Activated naive CD8-positive, alpha-beta T cell treated with anti-CD3 and anti-CD28 coated beads, Interleukin-2, amount 50 U/mL, for 24 hours (primary cell): ENCODE measurements at regions not wholly inside any gene's neighbourhood (a gene's known extent, or its start where the extent isn't known, plus 50 kb on each side); places are given as distances from the start of the nearest gene placed in this dataset.

ENCODE experiments used
- ATAC-seq: fragments of 150-1000 bp; cut with Tn5 transposase; one replicate; pipeline ENCODE4 v1.10.0; 2021
- DNase-seq: peaks from one replicate; pipeline ENCODE4 v3.0.0; 2021
- H3K27ac Mint-ChIP-seq: one replicate; pipeline ENCODE4 v1.8.0; 2021; ENCODE audit warnings: mild to moderate bottlenecking, mixed read lengths
- H3K27me3 Mint-ChIP-seq: one replicate; pipeline ENCODE4 v1.8.0; 2021; ENCODE audit warnings: mixed read lengths
- H3K36me3 Mint-ChIP-seq: one replicate; pipeline ENCODE4 v1.8.0; 2021; ENCODE audit warnings: low read depth, mixed read lengths
- H3K4me1 Mint-ChIP-seq: one replicate; pipeline ENCODE4 v1.8.0; 2021; ENCODE audit warnings: mixed read lengths
- H3K4me3 Mint-ChIP-seq: one replicate; pipeline ENCODE4 v1.8.0; 2021; ENCODE audit warnings: mild to moderate bottlenecking, moderate library complexity, mixed read lengths
- H3K9me3 Mint-ChIP-seq: one replicate; pipeline ENCODE4 v1.8.0; 2021; ENCODE audit warnings: mixed read lengths

- Mint-ChIP-seq H3K27me3 (peaks cover 79% of the 10 kb centered on the region), H3K4me1 (peaks cover 5% of the 10 kb centered on the region)
- ATAC-seq, result no peak
These were observed 134.0 kb downstream of the FOXD1 start for GRCh38 chr5:73314395-73315257.

GRCh38 chr5:73312872-73313510 lies 135.6 kb downstream of the FOXD1 start:
- Mint-ChIP-seq H3K36me3 (no peaks in the 10 kb centered on the region), H3K27ac (no peak overlapping the region), H3K27me3 (peaks cover 82% of the 10 kb centered on the region), H3K9me3 (peaks cover 4% of the 10 kb centered on the region), H3K4me1 (peaks cover 5% of the 10 kb centered on the region), H3K4me3 (no peak overlapping the region)
- ATAC-seq (no peak), DNase-seq (no peak)

More at GRCh38 chr5:73314395-73315257, 134.0 kb downstream of the FOXD1 start:
- Mint-ChIP-seq H3K27ac (no peak overlapping the region), H3K9me3 (peaks cover 4% of the 10 kb centered on the region), H3K4me3 (no peak overlapping the region), H3K36me3 (no peaks in the 10 kb centered on the region)
- no peak for DNase-seq

DNA sequence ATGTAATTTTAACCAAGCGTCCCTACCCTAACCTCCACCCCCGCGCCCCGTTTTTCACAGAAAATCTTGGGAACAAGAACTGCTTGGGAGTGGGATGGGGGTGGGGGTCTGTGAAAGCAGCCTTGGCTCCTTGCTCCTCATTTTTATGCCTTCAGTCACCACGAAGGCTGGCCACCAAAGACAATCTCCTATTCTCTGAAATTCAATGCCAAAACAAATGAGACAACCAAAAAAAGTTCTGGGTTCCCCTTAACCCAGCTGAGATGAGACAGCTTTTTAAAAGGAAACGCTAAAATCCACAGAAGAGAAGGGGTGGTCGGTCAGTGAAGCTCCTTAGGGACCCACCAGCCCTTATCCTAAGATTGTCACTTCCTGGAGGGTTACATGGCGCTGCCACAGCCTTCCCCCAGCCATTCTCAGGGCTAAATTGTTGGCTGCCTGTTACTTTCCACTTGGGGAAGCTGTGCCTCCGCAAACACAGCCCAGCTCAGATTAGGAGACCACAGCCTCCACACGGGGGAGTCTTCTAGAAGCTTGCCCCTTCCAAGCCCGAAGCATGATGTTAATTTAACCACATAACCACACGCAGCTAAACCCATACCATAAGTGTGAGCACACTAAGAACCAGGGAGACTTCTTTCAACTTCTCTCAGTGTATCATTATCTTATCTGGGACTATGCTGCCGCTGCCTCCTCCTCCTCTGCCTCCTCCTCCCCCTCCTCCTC lies 136.3 kb downstream of the FOXD1 start:
- no peak for DNase-seq
- Mint-ChIP-seq H3K9me3 (peaks cover 4% of the 10 kb centered on the region), H3K27me3 (peaks cover 82% of the 10 kb centered on the region), H3K4me3 (no peak overlapping the region), H3K36me3 (no peaks in the 10 kb centered on the region), H3K4me1 (peaks cover 5% of the 10 kb centered on the region), H3K27ac (no peak overlapping the region)
- ATAC-seq, result peak; percentile 69

GRCh38 chr5:73311291-73312110 lies 137.1 kb downstream of the FOXD1 start:
- Mint-ChIP-seq H3K36me3 (no peaks in the 10 kb centered on the region), H3K27me3 (peaks cover 81% of the 10 kb centered on the region), H3K4me3 (no peak overlapping the region), H3K9me3 (peaks cover 4% of the 10 kb centered on the region), H3K27ac (no peak overlapping the region), H3K4me1 (peaks cover 5% of the 10 kb centered on the region)
- no peak for DNase-seq
- ATAC-seq, result no peak

- Mint-ChIP-seq H3K9me3 (no peaks in the 10 kb centered on the region), H3K27ac (no peak overlapping the region), H3K4me3 (no peak overlapping the region), H3K27me3 (peaks cover 81% of the 10 kb centered on the region), H3K4me1 (peaks cover 6% of the 10 kb centered on the region), H3K36me3 (peaks cover under 1% of the 10 kb centered on the region)
- DNase-seq, result no peak
- no peak for ATAC-seq
These were observed 134.8 kb downstream of the TMEM174 start for GRCh38 chr5:73307645-73308355.

GRCh38 chr5:73306741-73307275 lies 133.8 kb downstream of the TMEM174 start:
- H3K4me1 Mint-ChIP-seq, result peaks cover 3% of the 10 kb centered on the region
- ATAC-seq (no peak), DNase-seq (no peak)
- no peak overlapping the region for H3K4me3 Mint-ChIP-seq
- no peaks in the 10 kb centered on the region for H3K9me3 Mint-ChIP-seq
- peaks cover 1% of the 10 kb centered on the region for H3K36me3 Mint-ChIP-seq
- H3K27ac Mint-ChIP-seq, result no peak overlapping the region
- peaks cover 83% of the 10 kb centered on the region for H3K27me3 Mint-ChIP-seq

DNA sequence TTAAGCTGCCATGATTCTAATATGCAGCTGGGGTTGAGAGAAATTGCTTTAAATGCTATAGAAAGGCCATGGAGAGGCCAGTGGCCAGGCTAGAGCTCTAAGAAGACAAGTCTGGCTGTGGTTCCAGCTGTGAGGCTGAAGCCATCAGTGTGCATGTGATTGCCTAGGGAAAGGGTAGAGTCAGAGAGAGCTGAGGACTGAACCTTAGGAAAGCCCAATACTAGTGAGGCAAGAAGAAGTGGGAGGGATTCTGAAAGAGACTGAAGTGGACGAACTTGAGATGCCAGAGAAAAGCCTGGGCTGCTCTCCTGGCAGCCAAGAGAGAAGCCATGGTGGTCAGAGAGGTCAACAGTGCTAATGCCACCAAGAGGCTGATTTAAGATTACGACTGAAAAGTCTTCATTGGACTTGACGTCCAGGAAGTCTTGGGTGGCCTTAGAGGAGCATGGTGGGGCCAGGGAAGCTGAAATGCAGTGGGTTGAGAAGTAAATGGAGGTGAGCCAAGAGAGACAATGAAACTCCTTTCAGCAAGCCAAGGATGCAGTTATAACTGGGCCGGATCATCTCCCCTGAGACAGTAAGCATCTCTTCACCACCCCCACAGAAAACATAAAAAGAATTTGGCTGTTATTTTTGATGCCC lies 133.2 kb downstream of the TMEM174 start:
- no peaks in the 10 kb centered on the region for H3K9me3 Mint-ChIP-seq
- peaks cover 1% of the 10 kb centered on the region for H3K36me3 Mint-ChIP-seq
- no peak overlapping the region for H3K4me3 Mint-ChIP-seq
- H3K27me3 Mint-ChIP-seq, result peaks cover 83% of the 10 kb centered on the region
- DNase-seq (no peak), ATAC-seq (no peak)
- peaks cover 3% of the 10 kb centered on the region for H3K4me1 Mint-ChIP-seq
- no peak overlapping the region for H3K27ac Mint-ChIP-seq

DNA sequence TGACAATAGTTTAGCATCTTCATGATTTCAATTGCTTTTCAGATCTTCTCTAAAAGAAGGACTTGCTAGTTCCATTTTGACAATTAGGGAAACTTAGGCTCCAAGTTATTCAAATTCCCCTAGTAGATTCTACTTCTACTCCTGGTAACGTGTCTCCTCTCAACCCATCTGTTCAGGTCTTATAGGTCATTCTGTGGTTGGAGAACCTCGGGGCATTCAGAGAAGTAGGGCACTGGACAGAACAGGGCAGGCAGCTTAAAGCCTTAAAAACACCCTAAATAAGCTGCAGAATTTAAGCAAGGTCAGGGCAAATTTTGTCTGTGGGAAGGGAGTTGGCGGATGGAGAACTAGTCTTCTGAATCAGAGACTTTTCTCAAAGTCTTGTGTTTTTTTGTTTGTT lies 132.4 kb downstream of the TMEM174 start:
- H3K27me3 Mint-ChIP-seq, result peaks cover 85% of the 10 kb centered on the region
- no peak overlapping the region for H3K4me3 Mint-ChIP-seq
- H3K36me3 Mint-ChIP-seq, result peaks cover 1% of the 10 kb centered on the region
- peaks cover 3% of the 10 kb centered on the region for H3K4me1 Mint-ChIP-seq
- H3K27ac Mint-ChIP-seq, result no peak overlapping the region
- H3K9me3 Mint-ChIP-seq, result no peaks in the 10 kb centered on the region
- ATAC-seq, result no peak
- no peak for DNase-seq

DNA sequence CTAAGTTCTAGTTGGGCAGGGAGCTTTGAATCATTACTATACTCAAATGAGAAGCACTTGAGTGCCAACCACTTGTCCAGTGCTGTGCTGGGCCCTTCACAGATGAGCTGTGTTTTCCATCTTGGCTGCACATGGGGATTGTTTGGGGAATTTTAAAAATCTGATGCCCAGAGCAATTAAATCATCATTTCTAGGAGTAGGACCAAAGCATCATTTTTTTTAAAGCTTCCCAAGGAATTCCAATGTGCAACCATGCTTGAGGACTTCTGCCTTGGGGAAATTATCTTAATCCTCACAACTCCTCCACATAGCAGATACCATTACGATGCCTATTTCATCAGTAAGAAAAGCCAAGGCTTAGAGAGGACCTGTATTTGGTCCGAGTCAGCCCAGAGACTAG lies 131.4 kb downstream of the TMEM174 start:
- H3K4me1 Mint-ChIP-seq, result peaks cover 9% of the 10 kb centered on the region
- peaks cover 1% of the 10 kb centered on the region for H3K36me3 Mint-ChIP-seq
- no peaks in the 10 kb centered on the region for H3K9me3 Mint-ChIP-seq
- H3K27me3 Mint-ChIP-seq, result peaks cover 89% of the 10 kb centered on the region
- ATAC-seq, result no peak
- H3K4me3 Mint-ChIP-seq, result no peak overlapping the region
- DNase-seq, result no peak
- H3K27ac Mint-ChIP-seq, result no peak overlapping the region

DNA sequence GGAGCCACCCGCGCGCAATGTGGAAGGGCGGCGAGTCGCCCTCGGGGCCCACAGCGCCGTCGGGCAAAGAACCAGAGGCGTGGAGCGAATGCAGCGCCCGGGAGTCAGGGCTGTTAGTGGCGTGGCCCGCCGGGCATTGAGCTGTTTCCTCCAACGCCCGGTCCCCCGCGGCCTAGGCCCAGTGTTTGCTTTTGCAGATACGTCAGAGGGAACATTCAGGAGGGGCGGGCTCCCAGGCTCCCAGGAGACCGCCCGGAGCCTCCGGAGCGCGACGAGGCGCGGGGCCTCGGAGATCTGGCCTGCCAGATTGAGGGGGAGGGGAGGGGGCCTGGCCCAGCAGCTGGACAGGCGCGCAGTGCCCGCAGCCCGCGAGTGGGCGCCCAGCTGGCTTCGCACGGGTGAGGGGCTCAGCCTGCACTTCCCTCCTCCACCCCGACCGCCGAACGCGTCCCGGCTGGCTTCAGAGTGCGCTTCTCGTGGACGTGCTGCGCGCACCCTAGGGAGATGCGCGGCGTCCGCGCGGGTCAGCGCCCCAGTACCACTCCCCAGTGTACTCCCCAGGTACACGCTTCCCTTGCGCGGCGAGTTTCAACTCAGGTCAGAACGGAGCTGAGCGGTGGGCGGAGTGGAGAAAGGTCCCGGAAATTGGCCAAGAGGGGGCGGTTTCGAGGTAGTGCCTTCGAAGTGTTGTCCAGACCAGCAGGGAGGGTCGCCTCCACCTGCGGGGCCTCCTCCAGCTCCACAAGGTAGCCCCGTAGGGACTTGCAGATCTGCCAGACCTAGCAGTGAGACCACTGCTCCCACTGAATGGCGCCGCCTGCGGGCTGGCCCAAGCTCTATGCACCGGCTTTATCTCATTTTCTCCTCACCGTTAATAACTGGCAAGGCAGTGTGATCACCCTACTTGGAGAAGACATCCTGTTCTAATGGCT lies 130.4 kb downstream of the TMEM174 start:
- Mint-ChIP-seq H3K4me1 (peaks cover 16% of the 10 kb centered on the region), H3K27ac (no peak overlapping the region), H3K9me3 (no peaks in the 10 kb centered on the region), H3K36me3 (peaks cover 1% of the 10 kb centered on the region), H3K27me3 (peaks cover 90% of the 10 kb centered on the region), H3K4me3 (no peak overlapping the region)
- no peak for DNase-seq
- ATAC-seq, result no peak

DNA sequence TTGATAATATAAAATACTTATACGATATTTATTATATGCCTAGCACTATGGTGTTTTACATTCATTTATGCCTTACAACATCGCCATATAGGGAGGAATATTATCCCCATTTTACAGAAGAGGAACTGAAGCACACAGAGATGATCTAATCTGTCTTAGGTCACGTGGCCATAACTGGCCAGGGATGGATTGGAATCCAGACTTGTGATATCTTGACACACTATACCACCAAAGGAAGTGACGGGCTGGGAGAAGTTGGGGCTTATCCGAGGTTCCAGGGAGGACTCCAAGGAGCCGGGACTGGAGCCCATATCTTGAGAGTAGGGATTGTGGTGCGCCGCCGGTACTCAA lies 129.8 kb downstream of the TMEM174 start:
- no peak for DNase-seq
- Mint-ChIP-seq H3K27me3 (peaks cover 89% of the 10 kb centered on the region), H3K4me3 (no peak overlapping the region), H3K4me1 (peaks cover 16% of the 10 kb centered on the region), H3K9me3 (no peaks in the 10 kb centered on the region), H3K27ac (no peak overlapping the region), H3K36me3 (peaks cover 1% of the 10 kb centered on the region)
- no peak for ATAC-seq

- Mint-ChIP-seq H3K4me1 (peaks cover 16% of the 10 kb centered on the region), H3K27ac (no peak overlapping the region)
These were observed 128.4 kb downstream of the TMEM174 start for GRCh38 chr5:73301208-73301901.

More at GRCh38 chr5:73301208-73301901, 128.4 kb downstream of the TMEM174 start:
- H3K27me3 Mint-ChIP-seq, result peaks cover 91% of the 10 kb centered on the region
- DNase-seq (no peak), ATAC-seq (no peak)
- peaks cover 1% of the 10 kb centered on the region for H3K36me3 Mint-ChIP-seq
- H3K4me3 Mint-ChIP-seq, result no peak overlapping the region
- no peaks in the 10 kb centered on the region for H3K9me3 Mint-ChIP-seq
